HepG2 (cell line): ENCODE measurements at regions not wholly inside any gene's neighbourhood (a gene's known extent, or its start where the extent isn't known, plus 50 kb on each side); places are given as distances from the start of the nearest gene placed in this dataset.

Experiments used
- ATAC-seq: fragments of 200-7000 bp; cut with Tn5 transposase; 3 replicates; pipeline ENCODE4 v1.9.1; 2020; ENCODE audit warnings: mild to moderate bottlenecking, moderate library complexity
- BruUV-seq: library from RNA; stranded (reverse); fragments of 400-500 nt; replicated peaks from 2 replicates; lab custom pipeline; 2021; lab: Mats Ljungman, UMichigan
- CTCF ChIA-PET: fragments of 300-600 bp; formaldehyde crosslinking; extraction: SDS; loops from one replicate; lab custom pipeline; 2021; ENCODE audit warnings: low total read pairs, inconsistent platforms, low intra/inter-chr PET ratio; lab: Yijun Ruan, JAX
- POLR2A ChIA-PET: fragments of 350-600 bp; sonication (Branson Sonifier 250); formaldehyde crosslinking; loops from one replicate; lab custom pipeline; 2020; ENCODE audit warnings: antibody characterized with exemption, inconsistent platforms; lab: Yijun Ruan, JAX
- DNase-seq: peaks from one replicate; pipeline ENCODE4 v3.0.0-alpha.2; 2015; ENCODE audit warnings: low spot score
- FAIRE-seq: peaks from 3 replicates; lab custom pipeline; 2011; peaks lifted over from hg19 to GRCh38; lab: Jason Lieb, UNC
- H2AFZ ChIP-seq: one replicate; pipeline ENCODE4 v1.6.1; 2011; ENCODE audit warnings: low read length, inconsistent platforms
- H3K27ac ChIP-seq: fragments of 300-600 bp; 3 replicates; pipeline ENCODE4 v1.8.0; 2011; ENCODE audit warnings: mixed run types, mild to moderate bottlenecking, mixed read lengths, low read length, inconsistent platforms; ENCODE audit not compliant: insufficient read depth; ENCODE audit errors: extremely low read length
- H3K27me3 ChIP-seq, 2 experiments: fragments of 200-600 bp in 1 of 2; 2 replicates in 1 of 2; 3 replicates in 1 of 2; pipeline versions ENCODE4 v1.6.0 to v1.8.0; 2011; ENCODE audit warnings: low read length in 2 of 2, mild to moderate bottlenecking in 2 of 2, moderate library complexity in 2 of 2, inconsistent platforms in 1 of 2; ENCODE audit not compliant: insufficient read depth in 2 of 2, control insufficient read depth in 1 of 2
- H3K36me3 ChIP-seq, 2 experiments: fragments of 200-600 bp in 1 of 2; replicated peaks in 1 of 2; 2 replicates in 1 of 2; 3 replicates in 1 of 2; pipeline versions ENCODE4 v1.5.1 to v1.8.0; 2011; ENCODE audit warnings: low read length in 2 of 2, inconsistent platforms in 1 of 2; ENCODE audit not compliant: insufficient read depth in 2 of 2, control insufficient read depth in 1 of 2
- H3K4me1 ChIP-seq: 2 replicates; pipeline ENCODE4 v1.5.1; 2012; ENCODE audit warnings: low read length, inconsistent platforms; ENCODE audit not compliant: insufficient read depth
- H3K4me2 ChIP-seq: 2 replicates; pipeline ENCODE4 v1.6.0; 2011; ENCODE audit warnings: low read depth, low read length, inconsistent platforms
- H3K4me3 ChIP-seq, 3 experiments: fragments of 200-600 bp in 1 of 3; sonication (generic), shearing (Covaris generic) in 1 of 3; replicated peaks in 1 of 3; 2 replicates each; pipeline ENCODE4 v1.5.1; 2011 to 2016; ENCODE audit warnings: low read length in 3 of 3, inconsistent platforms in 2 of 3, low read depth in 2 of 3, mild to moderate bottlenecking in 2 of 3, control low read depth in 1 of 3, mixed read lengths in 1 of 3; ENCODE audit not compliant: insufficient read depth in 1 of 3
- H3K79me2 ChIP-seq: one replicate; pipeline ENCODE4 v1.6.1; 2011; ENCODE audit warnings: low read length, inconsistent platforms; ENCODE audit not compliant: insufficient read depth
- H3K9ac ChIP-seq: 2 replicates; pipeline ENCODE4 v1.6.0; 2011; ENCODE audit warnings: mild to moderate bottlenecking, low read depth, low read length, inconsistent platforms; ENCODE audit not compliant: insufficient read depth
- H3K9me3 ChIP-seq: 2 replicates; pipeline ENCODE4 v1.5.1; 2012; ENCODE audit warnings: mild to moderate bottlenecking, low read length
- H4K20me1 ChIP-seq: 2 replicates; pipeline ENCODE4 v1.6.0; 2011; ENCODE audit warnings: inconsistent platforms, mild to moderate bottlenecking, low read length, moderate library complexity; ENCODE audit not compliant: insufficient read depth
- MLXIP ChIP-seq: sonication (generic); formaldehyde crosslinking; IDR thresholded peaks from 2 replicates; pipeline ENCODE4 v1.9.0; 2021; ENCODE audit warnings: missing genetic modification reagents, borderline replicate concordance
- PHF5A ChIP-seq: IDR thresholded peaks from one replicate; pipeline ENCODE4 v1.6.1; 2018; ENCODE audit warnings: low read depth, missing genetic modification reagents; ENCODE audit not compliant: unreplicated experiment
- TGIF2 ChIP-seq: IDR thresholded peaks from 2 replicates; pipeline ENCODE4 v1.6.1; 2016; ENCODE audit warnings: control low read depth, missing compliant biosample characterization
- ZBTB26 ChIP-seq: IDR thresholded peaks from 2 replicates; pipeline ENCODE4 v1.6.1; 2016; ENCODE audit warnings: missing compliant biosample characterization, missing genetic modification reagents, borderline replicate concordance
- ZBTB40 ChIP-seq, 2 experiments: fragments of 450-650 bp in 1 of 2; sonication (generic) in 1 of 2; formaldehyde crosslinking in 1 of 2; IDR thresholded peaks; 2 replicates each; pipeline versions ENCODE4 v1.6.1 to v1.8.0; 2016 to 2022; ENCODE audit warnings: antibody characterized with exemption in 1 of 2, mild to moderate bottlenecking in 1 of 2, missing genetic modification reagents in 1 of 2
- ZNF143 ChIP-seq: sonication (generic); formaldehyde crosslinking; IDR thresholded peaks from 2 replicates; pipeline ENCODE4 v1.4.0; 2020; ENCODE audit warnings: missing genetic modification reagents
- ZNF629 ChIP-seq: sonication (generic); formaldehyde crosslinking; conservative IDR thresholded peaks from 2 replicates; pipeline ENCODE4 v1.5.0; 2020; ENCODE audit warnings: missing genetic modification reagents
- ZNF792 ChIP-seq: IDR thresholded peaks from 2 replicates; pipeline ENCODE4 v1.6.1; 2016
- ZNF879 ChIP-seq: sonication (generic); formaldehyde crosslinking; IDR thresholded peaks from 2 replicates; pipeline ENCODE4 v1.8.1; 2023; ENCODE audit warnings: missing genetic modification reagents
- WGBS: methylation state at CpG from one replicate; pipeline ENCODE4 v1.1.6; 2017; ENCODE audit warnings: low lambda C conversion rate; 5-methylcytosine and 5-hydroxymethylcytosine counted together
- in situ Hi-C: cut with HindIII; loops from 2 replicates; pipeline ENCODE4 v1.10.0; 2017; ENCODE audit warnings: low pct_unique_long_range_greater_than_20kb; ENCODE audit not compliant: extremely low pct_ligation_motif_present
- intact Hi-C: fragments of 100-400 bp; cut with micrococcal nuclease; formaldehyde crosslinking; loops from one replicate; pipeline ENCODE4 v1.10.0; 2022; ENCODE audit not compliant: unreplicated experiment

- in situ Hi-C loops: no loop called here
- no peak overlapping the region for H3K4me2 ChIP-seq
- TF ChIP-seq ZNF792: no peak
- TF ChIP-seq ZNF879 (CRISPR knock-in tag): no peak
- TF ChIP-seq ZBTB40 (IDR thresholded peaks at IDR 0.05): no peak
- no peak for TF ChIP-seq ZBTB40 (CRISPR knock-in tag; IDR thresholded peaks at IDR 0.05)
- no peak for TF ChIP-seq ZBTB26 (CRISPR knock-in tag)
- no peak for TF ChIP-seq PHF5A (CRISPR knock-in tag)
- no peak for TF ChIP-seq ZNF143
- TF ChIP-seq ZNF629 (CRISPR knock-in tag): no peak
- TF ChIP-seq TGIF2 (CRISPR knock-in tag): no peak
- no peak for TF ChIP-seq MLXIP (CRISPR knock-in tag)
These were observed 606.0 kb downstream of the BCOR start for GRCh38 chrX:39491548-39492297.

More at GRCh38 chrX:39491548-39492297, 606.0 kb downstream of the BCOR start:
- Histone ChIP-seq H3K36me3 (no peaks in the 10 kb centered on the region), H3K4me1 (no peaks in the 10 kb centered on the region), H2AFZ (no peak overlapping the region), H3K4me3 (no peak overlapping the region), H3K9me3 (no peaks in the 10 kb centered on the region), H3K27me3 (no peaks in the 10 kb centered on the region), H3K27ac (no peak overlapping the region), H4K20me1 (no peaks in the 10 kb centered on the region), H3K79me2 (no peaks in the 10 kb centered on the region), H3K9ac (no peak overlapping the region)
- intact Hi-C loops: no loop called here
- 54% methylated on average over 8 of the region's 10 CpGs for WGBS
- ATAC-seq: no peak
- ChIA-PET CTCF (no interaction called here), POLR2A (no interaction called here)
- no peak for FAIRE-seq
- no peak for DNase-seq
- no TSS peak for BruUV-seq
